Osteocyte (in vitro differentiated cells): ENCODE measurements at regions not wholly inside any gene's neighbourhood (a gene's known extent, or its start where the extent isn't known, plus 50 kb on each side); places are given as distances from the start of the nearest gene placed in this dataset.
"Not testable (repeated sequence)": the region's sequence is repeated elsewhere in the genome, so short reads cannot be mapped to it uniquely, and the experiment has no call there.

Experiments
- DNase-seq: peaks from one replicate; pipeline ENCODE4 v3.0.0; 2021; ENCODE audit warnings: mixed read lengths; ENCODE audit not compliant: unreplicated experiment; ENCODE audit errors: extremely low spot score
- H3K27ac Mint-ChIP-seq: one replicate; pipeline ENCODE4 v1.8.0; 2021; ENCODE audit warnings: mild to moderate bottlenecking, mixed read lengths; ENCODE audit not compliant: unreplicated experiment
- H3K27me3 Mint-ChIP-seq: one replicate; pipeline ENCODE4 v1.8.0; 2021; ENCODE audit warnings: mixed read lengths; ENCODE audit not compliant: unreplicated experiment
- H3K36me3 Mint-ChIP-seq: one replicate; pipeline ENCODE4 v1.8.0; 2021; ENCODE audit warnings: mixed read lengths; ENCODE audit not compliant: unreplicated experiment
- H3K4me1 Mint-ChIP-seq: one replicate; pipeline ENCODE4 v1.8.0; 2021; ENCODE audit warnings: mixed read lengths; ENCODE audit not compliant: unreplicated experiment
- H3K4me3 Mint-ChIP-seq: one replicate; pipeline ENCODE4 v1.8.0; 2021; ENCODE audit warnings: mild to moderate bottlenecking, moderate library complexity, mixed read lengths; ENCODE audit not compliant: unreplicated experiment
- H3K9me3 Mint-ChIP-seq: one replicate; pipeline ENCODE4 v1.8.0; 2021; ENCODE audit warnings: mixed read lengths; ENCODE audit not compliant: unreplicated experiment
- CTCF ChIP-seq: fragments of 200-600 bp; sonication (generic); IDR thresholded peaks from 2 replicates; pipeline ENCODE4 v1.5.0; 2021; ENCODE audit warnings: antibody characterized with exemption, mild to moderate bottlenecking, moderate library complexity

- Mint-ChIP-seq H3K27ac (no peak overlapping the region), H3K4me1 (peaks cover 16% of the 10 kb centered on the region), H3K27me3 (peaks cover 26% of the 10 kb centered on the region), H3K36me3 (no peaks in the 10 kb centered on the region), H3K9me3 (no peaks in the 10 kb centered on the region), H3K4me3 (no peak overlapping the region)
- no peak for DNase-seq
- no peak for TF ChIP-seq CTCF
Measured at GRCh38 chr11:126145954-126146353, 65.5 kb downstream of the RPUSD4 start.

- not testable (repeated sequence) for H3K36me3 Mint-ChIP-seq, DNase-seq, H3K4me3 Mint-ChIP-seq, H3K9me3 Mint-ChIP-seq, H3K27ac Mint-ChIP-seq
- H3K4me1 Mint-ChIP-seq = peaks cover 30% of the 10 kb centered on the region
- H3K27me3 Mint-ChIP-seq = peaks cover 27% of the 10 kb centered on the region
Measured at GRCh38 chr11:126143491-126143890, 68.0 kb downstream of the RPUSD4 start.

DNA sequence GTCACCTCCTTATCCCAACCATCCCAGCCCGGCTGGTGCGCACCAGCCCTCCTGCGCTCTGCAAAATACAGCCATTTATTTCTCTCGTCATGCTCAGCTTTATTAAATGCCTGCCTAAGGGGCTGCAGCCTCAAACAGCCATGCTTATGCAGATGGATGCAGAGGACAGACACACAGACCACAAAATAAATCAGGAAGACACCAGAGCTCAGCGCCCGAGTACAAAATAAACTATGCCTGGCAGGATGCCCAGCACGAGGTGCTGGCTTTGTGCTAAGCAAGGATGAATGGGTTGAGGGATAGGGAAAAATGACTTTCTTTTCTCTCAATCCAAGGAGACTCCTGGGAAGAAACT is 70.5 kb downstream of the RPUSD4 start:
- H3K4me3 Mint-ChIP-seq = no peak overlapping the region
- no peak for TF ChIP-seq CTCF
- H3K27ac Mint-ChIP-seq = no peak overlapping the region
- no peaks in the 10 kb centered on the region for H3K36me3 Mint-ChIP-seq
- no peaks in the 10 kb centered on the region for H3K9me3 Mint-ChIP-seq
- peaks cover 27% of the 10 kb centered on the region for H3K27me3 Mint-ChIP-seq
- peaks cover 36% of the 10 kb centered on the region for H3K4me1 Mint-ChIP-seq
- DNase-seq = no peak

DNA sequence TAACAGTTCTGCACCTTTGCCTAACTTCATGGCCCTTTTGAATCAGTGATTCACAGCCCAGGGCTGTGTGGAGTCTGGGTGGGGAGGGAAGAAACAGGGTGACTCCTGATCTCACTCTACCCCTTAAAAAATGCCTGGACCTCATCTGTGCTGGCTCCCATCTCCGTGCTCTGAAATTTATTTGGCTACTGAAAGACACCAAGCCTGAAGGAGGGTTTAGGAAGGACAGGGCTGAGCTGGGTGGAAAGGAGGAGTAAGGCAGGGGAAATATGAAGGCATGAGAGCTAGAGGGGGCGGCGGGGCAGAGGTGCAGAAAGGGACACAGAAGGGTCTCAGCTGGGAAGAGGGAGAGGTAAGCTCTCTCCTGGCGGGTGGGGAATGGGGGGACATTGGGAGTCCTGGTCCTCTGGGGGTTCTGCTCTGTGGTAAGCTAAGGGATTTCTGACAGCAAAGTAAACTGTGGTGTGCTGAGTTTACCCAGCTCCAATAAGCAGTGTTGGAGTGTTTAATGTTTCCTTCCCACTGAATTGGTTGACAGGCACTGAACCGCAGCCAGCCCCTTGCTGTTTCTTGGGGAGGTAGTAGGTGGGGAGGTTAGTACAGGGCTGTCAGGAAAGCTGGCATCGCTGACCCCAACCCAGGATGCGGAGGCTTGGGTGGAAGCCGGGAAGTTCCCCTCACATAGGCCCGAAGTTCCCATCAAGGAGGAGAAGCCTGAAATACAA is 71.1 kb downstream of the RPUSD4 start:
- no peaks in the 10 kb centered on the region for H3K9me3 Mint-ChIP-seq
- no peak for DNase-seq
- no peak for TF ChIP-seq CTCF
- no peak overlapping the region for H3K27ac Mint-ChIP-seq
- H3K4me1 Mint-ChIP-seq = peaks cover 37% of the 10 kb centered on the region
- no peaks in the 10 kb centered on the region for H3K36me3 Mint-ChIP-seq
- H3K4me3 Mint-ChIP-seq = no peak overlapping the region
- peaks cover 29% of the 10 kb centered on the region for H3K27me3 Mint-ChIP-seq

GRCh38 chr11:126139111-126140091 is 72.0 kb downstream of the RPUSD4 start:
- peaks cover 41% of the 10 kb centered on the region for H3K4me1 Mint-ChIP-seq
- DNase-seq = no peak
- no peaks in the 10 kb centered on the region for H3K36me3 Mint-ChIP-seq
- H3K4me3 Mint-ChIP-seq = no peak overlapping the region
- H3K27ac Mint-ChIP-seq = peak overlapping the region; percentile 42
- no peaks in the 10 kb centered on the region for H3K9me3 Mint-ChIP-seq
- no peak for TF ChIP-seq CTCF
- peaks cover 35% of the 10 kb centered on the region for H3K27me3 Mint-ChIP-seq
